Daoy (cell line): ENCODE measurements at regions not wholly inside any gene's neighbourhood (a gene's known extent, or its start where the extent isn't known, plus 50 kb on each side); places are given as distances from the start of the nearest gene placed in this dataset.
A peak's percentile ranks its signal among the peaks of the same experiment; 100 is the strongest.

Source experiments
- DNase-seq: peaks from one replicate; pipeline ENCODE4 v3.0.0-alpha.2; 2015; ENCODE audit warnings: low read depth

DNA sequence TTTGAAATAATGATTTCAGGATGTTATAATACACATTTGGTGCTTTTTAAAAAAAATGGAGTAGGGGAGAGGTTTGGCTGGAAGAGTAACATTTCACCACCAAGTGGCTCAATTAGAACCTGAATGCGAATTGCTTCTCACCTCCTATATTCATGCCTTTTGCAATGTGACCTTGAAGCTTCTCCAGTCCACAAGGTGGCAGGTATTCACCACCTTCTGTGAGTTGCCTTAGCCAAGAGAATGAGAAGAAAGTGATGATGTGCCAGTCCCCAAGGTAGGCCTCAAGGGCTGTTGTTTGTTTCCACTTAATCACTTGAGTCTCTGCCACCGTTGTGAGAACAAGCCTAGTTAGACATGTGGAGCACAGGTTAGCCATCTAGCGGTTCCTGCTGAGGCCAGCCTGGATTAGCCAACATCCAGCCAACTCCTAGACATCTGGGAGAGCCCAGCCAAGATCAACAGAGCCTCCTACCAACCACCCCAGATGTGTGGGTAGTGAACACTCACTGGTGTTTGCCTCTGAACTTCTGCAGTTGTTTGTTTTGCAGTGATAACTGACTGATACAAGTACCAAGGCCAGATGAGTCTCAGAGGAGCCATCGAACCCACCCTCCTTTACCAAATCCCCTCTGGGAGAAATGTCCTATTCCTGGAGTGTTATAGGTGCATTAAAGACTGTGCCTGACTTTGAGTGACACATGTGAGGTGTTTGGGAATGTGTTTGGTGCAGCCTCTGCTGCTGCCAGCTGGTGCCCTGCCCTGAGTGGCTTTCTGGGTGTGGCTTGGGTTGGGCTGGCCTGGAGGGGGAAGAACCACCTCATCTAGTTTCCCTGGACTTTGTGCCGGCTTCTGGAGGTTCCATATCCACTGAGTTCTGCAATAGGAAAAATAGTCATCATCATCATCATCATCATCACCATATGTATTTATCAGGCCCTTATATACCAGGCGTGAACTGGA is 132.5 kb upstream of the RFLNA start:
- no peak for DNase-seq

DNA sequence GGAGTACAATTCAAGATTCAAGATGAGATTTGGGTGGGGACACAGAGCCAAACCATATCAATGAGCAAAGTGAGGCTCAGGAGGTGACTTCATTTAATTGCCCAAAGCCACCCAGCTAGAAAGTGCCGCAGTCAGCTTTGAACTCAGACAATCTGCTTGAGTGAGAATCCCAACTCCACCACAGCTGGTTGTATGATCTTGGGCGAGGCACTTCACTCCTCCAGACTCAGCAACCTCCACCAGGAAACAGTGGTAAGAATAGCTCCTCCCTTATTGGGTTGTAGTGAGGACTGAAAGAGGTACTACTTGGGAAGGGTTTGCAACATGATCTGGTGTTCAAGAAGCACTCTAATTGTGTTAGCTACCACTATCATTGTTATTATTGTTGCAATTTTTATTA is 129.2 kb upstream of the RFLNA start:
- no peak for DNase-seq

DNA sequence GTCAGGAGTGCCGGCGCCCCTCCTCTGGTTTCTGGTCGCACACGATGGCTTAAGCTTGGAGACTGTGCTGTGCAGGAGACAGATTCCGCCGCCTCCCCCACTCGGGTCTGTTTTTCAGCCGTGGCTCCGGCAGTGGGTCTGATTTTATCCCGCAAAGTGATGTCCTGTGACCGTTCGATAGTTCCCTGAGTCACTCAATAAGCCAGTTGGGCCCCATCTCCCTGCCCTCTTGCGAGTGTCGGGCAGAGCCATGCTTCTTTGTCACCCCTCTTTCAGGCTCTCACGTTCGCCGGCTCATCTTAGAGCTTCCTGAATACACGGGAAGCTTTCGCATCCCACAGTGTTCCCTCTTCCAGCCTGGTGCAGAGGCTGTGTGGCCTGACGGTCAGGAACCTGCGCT is 127.8 kb upstream of the RFLNA start:
- no peak for DNase-seq

DNA sequence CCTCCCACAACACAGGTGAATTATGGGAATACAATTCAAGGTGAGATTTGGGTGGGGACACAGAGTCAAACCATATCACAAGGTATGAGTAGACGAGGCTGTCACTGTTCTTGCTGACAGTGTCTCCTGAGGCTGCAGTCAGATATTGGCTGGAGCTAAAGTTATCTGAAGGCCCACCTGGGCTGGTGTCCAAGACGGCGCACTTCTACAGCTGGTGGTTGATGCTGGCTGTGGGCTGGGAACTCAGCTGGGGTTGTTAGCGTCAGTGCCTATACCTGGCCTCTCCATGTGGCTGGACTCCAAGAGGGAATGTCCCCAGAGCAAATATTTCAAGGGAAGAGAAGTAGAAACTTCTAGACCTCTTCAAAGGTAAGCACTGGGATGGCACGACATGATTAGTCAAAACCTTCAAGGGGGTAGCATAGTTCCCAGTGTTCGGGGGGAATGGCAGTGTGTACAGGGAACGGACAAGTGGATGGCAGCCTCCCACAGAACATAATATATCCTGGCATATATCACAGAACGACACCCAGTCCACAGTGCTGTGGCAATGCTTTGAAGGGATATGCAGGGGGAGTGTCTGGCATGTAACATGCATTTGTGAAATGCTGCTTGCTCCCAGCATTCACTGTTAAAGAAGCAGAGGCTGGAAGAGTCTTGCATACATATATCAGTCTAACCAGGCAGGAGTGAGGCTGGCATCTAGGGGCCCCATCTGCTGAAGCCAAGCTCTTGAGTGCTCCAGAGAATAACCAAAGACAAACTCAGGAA is 126.7 kb upstream of the RFLNA start:
- DNase-seq = no peak

DNA sequence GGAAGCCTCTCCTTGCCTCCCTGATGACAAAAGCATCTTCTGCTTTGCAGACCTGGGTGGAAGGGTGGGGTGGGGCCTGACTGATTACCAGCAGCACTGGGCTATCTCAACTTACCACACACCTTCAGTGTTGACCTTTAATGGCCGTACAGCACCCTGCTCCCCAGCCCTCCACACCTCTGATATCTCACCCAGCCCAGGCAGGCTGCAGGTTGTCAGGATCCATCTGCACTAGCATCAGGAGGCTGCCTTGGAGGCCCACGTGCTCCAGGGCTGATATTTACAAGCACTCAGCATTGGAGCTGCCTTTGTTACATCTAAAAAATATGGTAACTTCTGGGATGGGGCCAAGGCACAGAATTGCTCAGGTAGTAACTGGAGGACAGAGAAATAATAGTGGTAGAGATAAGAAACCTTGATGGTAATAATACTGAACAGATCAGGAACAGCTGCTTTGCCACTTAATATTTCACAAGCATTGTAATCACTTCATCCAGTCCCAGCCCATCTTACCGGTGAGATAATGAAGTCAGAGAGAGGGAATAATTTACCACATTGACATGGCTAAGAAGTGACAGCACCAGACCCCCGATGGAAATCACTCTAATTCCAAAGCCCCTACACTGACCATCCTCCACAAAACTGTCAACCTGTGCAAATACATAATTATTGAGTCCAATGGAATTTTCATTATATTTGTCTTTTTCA is 125.2 kb upstream of the RFLNA start:
- no peak for DNase-seq

DNA sequence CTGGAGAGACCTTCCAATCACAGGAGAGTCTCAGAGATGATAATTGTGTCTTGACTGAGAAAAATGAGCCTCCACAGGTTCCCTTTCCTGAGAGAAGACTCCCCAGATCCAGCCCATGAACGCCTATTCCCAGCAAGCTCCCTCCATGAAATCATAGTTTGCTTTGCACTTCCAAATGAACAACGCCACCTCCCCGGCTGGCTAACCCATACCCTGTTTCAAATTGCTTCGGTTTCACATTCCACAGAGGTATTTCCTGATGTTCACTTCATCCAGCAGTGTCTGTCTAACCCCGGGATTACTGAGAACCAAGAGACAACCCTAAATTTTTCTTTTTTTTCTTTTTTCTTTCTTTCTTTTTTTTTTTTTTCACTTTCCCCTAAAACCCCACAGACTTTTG is 124.1 kb upstream of the RFLNA start:
- peak; percentile 40 for DNase-seq

DNA sequence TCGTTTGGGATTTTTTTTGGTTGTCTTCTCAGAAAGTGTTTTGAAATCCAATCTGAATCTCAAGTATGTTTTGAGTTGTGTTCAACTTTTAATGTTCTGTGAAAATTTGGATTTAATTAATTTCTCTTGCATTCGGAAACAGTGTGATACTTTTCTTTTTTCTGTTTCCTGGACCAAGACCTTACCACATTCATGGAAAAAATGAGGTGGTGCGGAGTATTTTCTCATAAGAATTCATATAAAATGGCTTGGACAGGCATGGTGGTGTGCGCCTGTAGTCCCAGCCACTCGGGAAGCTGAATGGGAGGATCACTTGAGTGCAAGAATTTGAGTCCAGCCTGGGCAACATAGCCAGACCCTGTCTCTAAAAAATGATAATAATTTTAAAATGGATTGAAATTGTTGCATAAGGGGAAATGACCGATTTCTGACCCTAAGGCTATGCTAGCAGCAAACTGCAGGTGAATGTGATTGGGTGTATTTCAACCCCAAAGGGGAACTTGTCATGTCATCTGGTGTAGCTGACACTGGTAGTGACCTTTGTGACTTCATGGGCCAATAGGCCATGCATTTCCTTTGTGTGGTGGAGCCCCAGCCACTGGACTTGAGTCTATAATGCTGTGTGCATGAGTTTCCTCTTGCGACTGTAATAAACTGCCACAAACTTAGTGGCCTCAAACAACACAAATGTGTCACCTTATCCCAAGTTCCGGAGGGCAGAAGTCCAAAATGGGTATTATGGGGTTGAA is 123.5 kb upstream of the RFLNA start:
- no peak for DNase-seq

DNA sequence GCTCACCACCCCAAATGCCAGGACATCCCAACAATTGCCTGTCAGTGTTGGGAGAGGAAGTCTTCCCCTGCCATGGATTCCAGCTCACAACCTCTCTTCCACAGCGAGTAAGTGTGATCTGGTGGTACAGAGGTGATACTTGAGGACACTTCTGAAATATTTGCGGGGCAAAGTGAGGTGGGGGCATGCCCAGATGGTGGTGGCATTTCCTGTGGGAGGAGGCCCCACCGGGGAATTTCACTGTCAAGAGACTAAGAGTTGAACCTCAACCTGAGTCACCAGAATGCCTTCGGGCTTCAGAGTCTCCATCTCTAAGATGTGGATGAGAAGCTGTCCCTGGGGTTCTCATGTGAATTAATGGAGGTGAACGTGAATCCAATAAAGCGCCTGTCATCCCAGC is 122.3 kb upstream of the RFLNA start:
- DNase-seq = peak; percentile 86

DNA sequence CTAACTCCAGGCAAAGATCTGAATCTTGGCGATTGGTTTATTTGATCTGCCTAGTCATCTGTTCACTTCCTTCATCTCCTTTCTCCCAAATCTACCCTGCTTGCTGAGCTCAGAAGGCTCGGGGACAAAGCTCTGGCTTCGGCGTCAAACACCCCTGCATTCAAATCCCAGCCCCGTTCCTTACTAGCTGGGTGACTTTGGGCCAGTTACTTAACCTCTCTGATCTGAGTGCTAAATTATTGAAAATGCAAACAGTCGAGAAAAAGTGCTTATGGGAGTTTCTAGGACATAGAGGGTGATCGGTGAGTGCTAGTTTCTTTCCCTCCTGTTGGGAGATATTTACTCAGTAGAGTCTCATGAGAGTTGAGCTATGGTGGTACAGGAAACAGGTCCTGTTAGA is 121.2 kb upstream of the RFLNA start:
- no peak for DNase-seq

DNA sequence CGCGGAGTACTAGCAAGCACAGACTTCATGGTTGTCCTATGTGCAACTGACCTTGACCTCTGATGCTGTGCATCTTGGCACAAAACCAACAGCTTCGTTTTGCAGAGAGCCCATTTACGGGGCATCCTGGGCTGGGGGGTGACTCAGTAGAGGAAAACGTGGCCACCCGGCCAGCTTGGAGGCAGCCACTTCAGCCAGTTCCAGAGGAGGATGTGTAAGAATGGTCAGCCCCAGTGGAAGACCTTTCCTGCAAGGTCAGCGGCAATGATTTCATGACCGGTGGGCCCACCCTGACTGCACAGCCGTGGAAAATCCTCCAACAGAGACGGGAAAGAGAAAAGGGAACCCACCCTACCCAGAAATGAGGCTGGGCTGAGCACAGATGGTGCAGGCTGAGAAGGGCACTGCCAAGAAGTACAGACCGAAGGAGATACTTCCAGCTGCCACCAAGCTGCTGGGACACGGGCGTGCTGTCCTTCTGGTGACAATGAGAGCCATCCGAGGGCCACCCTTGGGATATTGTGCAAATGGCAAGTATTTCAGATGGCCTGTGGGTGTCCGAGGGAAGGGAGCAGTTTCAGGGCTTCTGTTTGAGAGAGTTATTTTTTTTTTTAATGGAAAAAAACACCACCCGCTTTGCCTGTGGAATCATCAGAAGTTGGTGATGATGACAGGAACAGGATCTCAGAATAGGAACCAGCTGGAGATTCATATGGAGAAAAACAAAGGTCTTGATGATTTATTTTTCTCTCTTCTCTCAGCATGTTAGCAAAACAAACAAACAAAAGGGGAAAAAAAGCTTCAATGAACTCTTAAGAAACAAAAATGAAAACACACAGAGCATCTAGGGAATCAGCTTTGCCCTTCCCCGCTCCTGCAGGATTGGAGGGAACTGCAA is 120.2 kb upstream of the RFLNA start:
- DNase-seq = peak; percentile 67

DNA sequence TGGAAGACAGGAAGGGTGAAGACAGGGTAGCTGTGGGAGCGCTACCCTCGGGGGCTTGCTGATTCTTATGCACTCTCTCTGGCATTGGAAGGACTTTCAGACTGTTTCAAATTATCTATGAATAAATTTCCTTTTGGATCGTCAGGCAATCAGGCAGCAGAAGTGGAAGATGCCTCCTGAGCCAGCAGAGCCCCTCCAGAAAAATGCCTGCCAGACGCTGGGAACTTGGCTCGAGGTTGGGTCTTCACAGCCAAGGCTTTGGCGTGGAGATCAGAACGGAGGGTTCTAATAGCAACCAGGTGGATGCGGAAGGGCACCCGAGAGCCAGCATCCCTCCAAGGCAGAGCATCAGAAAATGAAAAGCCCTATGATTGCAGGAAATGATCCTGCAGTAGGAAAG is 119.2 kb upstream of the RFLNA start:
- no peak for DNase-seq

DNA sequence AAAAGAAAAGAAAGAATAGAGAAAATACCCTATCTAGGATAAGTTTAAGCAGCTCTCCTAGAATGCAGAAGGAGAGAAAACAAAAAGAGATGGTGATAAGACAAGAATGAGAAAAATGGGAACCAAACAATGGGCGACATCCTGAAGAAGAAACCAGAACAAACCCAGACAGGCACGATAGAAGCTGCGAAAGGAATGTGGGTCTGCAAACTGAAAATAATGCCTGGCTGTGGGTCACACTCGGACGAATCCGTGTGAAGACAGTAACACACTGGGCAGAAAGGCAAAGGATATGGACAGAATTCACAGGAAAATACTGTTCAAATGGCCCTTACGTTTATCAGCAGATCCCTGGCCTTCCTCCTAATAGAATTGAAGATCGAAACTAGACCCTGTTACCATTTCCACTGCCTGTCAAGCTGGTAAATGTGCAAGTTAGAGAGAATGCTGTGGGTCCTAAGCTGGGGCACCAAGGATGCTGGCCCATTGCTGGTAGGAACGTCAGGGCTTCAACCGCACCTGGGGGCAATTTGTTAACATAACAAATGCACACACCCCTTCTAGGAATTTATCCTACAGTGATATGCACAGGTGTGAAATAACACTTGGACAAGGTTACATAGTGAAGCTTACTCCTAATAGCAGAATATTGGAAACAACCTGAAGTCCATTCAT is 117.5 kb upstream of the RFLNA start:
- no peak for DNase-seq

DNA sequence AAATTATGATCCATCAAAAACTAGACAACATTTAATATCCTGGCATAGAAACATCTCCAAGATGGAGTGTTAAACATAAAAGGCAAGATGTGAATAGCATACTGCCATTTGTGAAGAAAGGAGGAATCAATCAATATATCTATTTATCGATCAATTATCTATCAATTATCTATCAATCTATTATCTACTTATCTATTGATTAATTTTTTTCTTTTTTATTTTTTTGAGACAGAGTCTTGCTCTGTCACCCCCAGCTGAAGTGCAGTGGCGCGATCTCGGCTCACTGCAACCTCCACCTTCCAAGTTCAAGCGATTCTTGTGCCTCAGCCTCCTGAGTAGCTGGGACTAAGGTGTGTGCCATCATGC is 117.0 kb upstream of the RFLNA start:
- DNase-seq = no peak

DNA sequence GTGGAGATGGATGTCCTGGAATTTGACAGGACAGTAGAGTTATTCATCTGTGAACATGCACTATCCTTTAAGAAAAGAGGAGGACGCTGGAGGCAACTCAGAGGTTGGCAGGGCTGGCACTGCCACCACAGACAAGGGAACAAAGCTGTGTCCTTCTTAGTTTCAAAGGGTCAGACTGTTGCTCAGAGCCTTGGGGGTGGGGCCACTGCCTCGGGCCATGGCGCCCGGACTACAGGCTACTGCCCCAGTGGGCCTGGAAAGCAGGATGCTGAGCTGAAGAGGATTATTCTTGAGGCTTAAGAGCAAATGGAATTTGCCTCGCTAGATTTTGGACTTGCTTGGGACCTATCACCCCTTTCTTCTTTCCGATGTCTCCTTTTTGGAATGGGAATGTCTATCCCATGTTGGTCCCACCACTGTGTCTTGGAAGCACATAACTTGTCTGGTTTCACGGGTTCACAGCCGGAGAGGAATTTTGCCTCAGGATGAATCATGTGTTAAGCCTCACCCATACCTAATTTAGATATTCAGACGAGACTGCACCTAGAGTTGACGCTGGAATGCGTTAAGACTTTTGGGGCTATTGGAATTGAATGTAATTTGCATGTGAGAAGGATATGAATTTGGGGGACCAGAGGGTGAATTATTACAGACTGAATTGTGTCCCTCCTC is 114.8 kb upstream of the RFLNA start:
- DNase-seq = no peak

DNA sequence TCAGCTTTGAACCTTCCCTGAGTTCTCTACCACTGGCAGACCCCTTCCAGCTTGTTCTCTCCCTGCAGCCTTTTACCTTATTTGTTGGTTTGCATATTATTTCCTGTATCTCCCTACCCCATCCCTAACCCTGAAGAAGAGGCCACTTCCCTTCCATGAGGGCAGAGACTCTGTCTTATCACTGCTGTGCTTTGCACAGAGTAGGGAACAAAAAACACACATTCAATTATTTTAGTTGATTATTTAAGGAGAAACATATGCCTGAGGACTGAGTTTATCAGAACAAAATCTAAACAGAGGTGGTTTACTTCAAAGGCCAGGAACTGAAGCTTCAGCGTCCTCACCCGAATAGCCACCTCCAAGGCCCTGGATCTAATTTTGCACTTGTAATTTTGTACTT is 111.7 kb upstream of the RFLNA start:
- DNase-seq = no peak

DNA sequence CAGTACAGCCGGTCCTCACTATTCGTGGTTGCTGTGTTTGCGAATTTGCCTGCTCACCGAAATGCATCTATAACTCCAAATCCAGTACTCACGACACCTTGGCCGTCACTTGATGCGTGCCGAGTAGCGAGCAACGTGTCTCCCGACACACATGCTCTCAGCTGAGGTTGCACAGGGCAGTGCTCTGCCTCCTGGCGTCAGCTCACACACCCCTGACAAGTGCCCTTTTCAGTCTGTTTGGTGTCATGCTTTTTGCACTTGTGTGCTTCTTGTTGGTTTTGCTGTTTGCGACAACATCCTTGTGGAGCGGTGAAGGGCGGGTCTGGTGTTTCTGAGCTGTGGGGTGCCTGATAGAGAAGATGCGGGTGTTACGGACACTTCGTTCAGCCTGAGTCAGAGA is 110.4 kb upstream of the RFLNA start:
- no peak for DNase-seq

DNA sequence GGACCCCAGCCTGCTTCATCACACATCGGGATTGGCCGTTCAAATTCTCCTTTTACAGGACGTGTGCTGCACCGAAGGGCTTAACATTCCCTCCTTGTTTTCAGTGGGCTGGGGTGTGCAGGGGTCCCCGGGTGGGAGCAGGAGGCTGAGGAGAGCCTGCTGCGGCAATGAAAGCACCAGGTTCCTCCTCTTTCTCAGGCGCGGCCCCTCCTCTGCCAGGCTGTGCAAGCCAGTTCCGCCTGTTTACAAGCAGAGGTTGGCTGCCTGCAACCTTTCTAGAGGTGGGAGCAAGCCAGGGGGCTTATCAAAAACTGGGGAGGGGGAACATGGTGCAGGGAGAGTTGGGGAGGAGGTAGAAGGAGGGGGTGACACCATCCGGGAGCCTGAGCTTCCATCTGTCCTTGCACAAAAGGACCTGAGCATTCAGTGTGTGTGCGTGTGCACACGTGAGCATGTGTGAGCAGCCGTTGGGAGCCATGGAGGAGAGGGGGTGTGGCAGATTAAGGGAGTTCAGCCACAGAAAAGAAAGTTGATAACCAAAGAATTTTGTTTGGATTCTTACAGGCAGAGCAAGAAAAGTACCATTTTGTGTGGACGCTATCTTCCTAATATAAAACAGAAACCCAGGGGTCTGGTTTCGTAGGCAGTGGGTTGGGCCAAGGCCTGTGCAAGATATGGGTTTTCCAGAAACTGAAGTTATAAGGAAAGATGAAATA is 108.8 kb upstream of the RFLNA start:
- DNase-seq = no peak

DNA sequence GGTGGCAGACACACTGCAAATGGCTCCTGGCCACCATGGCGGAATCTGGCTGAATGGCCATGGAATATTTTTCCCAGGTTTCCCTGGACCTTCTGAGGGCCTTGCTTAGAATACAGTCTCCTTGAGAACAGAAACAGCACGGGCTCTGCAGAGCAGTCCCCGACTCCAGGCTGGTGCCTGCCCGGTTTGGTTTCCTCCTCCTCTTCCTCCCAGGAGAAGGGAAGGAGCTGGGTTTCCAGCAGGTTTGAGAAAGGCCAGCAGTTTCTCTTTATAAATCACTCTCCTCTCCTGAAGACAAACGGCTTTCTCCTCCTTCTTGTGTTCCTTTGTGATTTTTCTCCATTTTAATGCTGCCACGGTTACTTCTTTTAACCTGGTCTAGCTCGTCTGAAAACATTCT is 106.8 kb upstream of the RFLNA start:
- no peak for DNase-seq
